Lower leg skin (tissue), 3 donors: ENCODE measurements at regions not wholly inside any gene's neighbourhood (a gene's known extent, or its start where the extent isn't known, plus 50 kb on each side); places are given as distances from the start of the nearest gene placed in this dataset.

ENCODE experiments used
- POLR2A ChIP-seq, 2 donors: fragments of 450-650 bp; IDR thresholded peaks; one replicate each; pipeline ENCODE4 v1.6.1; 2016 to 2017; ENCODE audit warnings: antibody characterized with exemption in 2 of 2, mild to moderate bottlenecking in 1 of 2, moderate library complexity in 1 of 2
- TF ChIP-seq, protein P1 (sequence below), 3 donors: fragments of 450-650 bp; IDR thresholded peaks; one replicate each; pipeline ENCODE4 v1.5.1; 2016; ENCODE audit warnings: antibody characterized with exemption in 3 of 3, mild to moderate bottlenecking in 3 of 3, moderate library complexity in 2 of 3

DNA sequence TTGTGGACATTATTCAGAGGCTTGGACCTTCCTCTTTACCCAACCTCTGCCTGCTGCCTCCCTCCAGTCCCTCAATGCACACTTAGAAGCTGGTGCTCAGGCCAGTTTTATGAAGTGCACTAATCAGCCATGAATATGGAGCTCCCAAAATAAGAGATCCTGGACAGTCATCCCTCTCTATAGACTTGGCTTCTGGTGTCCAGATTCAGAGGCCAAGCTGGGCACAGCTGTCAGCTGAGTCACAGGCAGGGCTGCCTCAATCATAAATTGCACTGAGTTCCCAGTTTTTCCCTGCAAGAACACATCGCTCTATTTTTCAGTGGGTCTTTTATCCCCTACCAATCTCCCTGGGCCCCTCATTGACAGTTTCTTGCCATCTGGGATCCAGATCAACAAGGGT, 161.7 kb upstream of the CADM1 start:
- TF ChIP-seq, protein P1, sequence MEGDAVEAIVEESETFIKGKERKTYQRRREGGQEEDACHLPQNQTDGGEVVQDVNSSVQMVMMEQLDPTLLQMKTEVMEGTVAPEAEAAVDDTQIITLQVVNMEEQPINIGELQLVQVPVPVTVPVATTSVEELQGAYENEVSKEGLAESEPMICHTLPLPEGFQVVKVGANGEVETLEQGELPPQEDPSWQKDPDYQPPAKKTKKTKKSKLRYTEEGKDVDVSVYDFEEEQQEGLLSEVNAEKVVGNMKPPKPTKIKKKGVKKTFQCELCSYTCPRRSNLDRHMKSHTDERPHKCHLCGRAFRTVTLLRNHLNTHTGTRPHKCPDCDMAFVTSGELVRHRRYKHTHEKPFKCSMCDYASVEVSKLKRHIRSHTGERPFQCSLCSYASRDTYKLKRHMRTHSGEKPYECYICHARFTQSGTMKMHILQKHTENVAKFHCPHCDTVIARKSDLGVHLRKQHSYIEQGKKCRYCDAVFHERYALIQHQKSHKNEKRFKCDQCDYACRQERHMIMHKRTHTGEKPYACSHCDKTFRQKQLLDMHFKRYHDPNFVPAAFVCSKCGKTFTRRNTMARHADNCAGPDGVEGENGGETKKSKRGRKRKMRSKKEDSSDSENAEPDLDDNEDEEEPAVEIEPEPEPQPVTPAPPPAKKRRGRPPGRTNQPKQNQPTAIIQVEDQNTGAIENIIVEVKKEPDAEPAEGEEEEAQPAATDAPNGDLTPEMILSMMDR (IDR thresholded peaks at IDR 0.05): no peak
- TF ChIP-seq POLR2A (IDR thresholded peaks at IDR 0.05): no peak
